ENCODE measurements at regions not wholly inside any gene's neighbourhood (a gene's known extent, or its start where the extent isn't known, plus 50 kb on each side); places are given as distances from the start of the nearest gene placed in this dataset.

DNA sequence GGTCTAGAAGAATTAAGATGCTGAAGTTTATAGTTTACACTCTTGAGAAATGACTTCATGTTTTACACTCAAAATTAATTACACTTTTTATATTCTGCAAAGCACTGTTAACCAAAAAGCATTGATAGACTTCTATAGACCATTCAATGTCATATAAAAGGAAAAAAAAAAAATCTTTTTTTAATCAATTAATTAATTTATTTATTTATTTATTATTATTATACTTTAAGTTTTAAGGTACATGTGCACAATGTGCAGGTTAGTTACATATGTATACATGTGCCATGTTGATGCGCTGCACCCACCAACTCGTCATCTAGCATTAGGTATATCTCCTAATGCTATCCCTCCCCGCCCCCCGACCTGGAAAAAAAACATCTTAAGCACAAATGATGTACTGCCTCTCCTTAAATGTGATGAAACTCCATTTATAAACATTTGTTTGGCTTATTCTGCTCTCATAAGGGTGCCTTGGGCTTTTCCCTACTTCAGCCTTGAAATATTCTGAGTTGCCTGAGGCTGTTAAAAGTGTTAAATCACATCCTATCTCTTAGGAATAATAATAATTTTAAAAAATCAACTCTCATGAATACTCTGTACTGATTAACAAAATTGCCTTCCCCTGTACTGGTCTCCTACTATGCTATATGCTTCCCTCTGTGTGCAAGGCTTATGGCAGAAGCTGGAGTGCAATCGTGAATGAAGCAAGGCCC is 466.9 kb downstream of the SOX2 start:
- Histone ChIP-seq H3K9me1 (ENCODE audit: insufficient read depth, low read length) (no peaks in the 10 kb centered on the region), H4K20me1 (ENCODE audit: insufficient read depth, low read length) (no peaks in the 10 kb centered on the region), H3K27ac (ENCODE audit: insufficient read depth, low read length) (no peak overlapping the region), H2BK5ac (ENCODE audit: low read depth, low read length, poor library complexity, severe bottlenecking) (no peak overlapping the region), H3K4me2 (ENCODE audit: low read depth, low read length) (no peak overlapping the region), H3K27me3 (ENCODE audit: control insufficient read depth, insufficient read depth, low read length) (no peaks in the 10 kb centered on the region), H3K56ac (ENCODE audit: extremely low read depth, insufficient read depth, low read length) (no peak overlapping the region), H3K14ac (replicated peaks; ENCODE audit: low read depth, low read length) (no peak overlapping the region), H4K91ac (ENCODE audit: insufficient read depth, low read depth, low read length) (no peak overlapping the region), H4K5ac (ENCODE audit: low read depth, low read length) (no peak overlapping the region), H3K4ac (ENCODE audit: low read depth, low read length) (no peak overlapping the region), H2BK20ac (ENCODE audit: low read depth, low read length) (no peak overlapping the region), H2AFZ (replicated peaks; ENCODE audit: low read length, poor library complexity) (no peak overlapping the region), H3K4me1 (ENCODE audit: control insufficient read depth, insufficient read depth, low read length) (no peaks in the 10 kb centered on the region), H4K8ac (ENCODE audit: low read depth in 2 of 2, low read length in 2 of 2) (no peak overlapping the region), H3K23ac (ENCODE audit: low read depth, low read length) (no peak overlapping the region), H3K9me3 (ENCODE audit: control insufficient read depth, insufficient read depth, low read length) (peaks cover 12% of the 10 kb centered on the region), H3K18ac (ENCODE audit: low read depth, low read length) (no peak overlapping the region), H3K36me3 (ENCODE audit: control insufficient read depth, insufficient read depth, low read length) (no peaks in the 10 kb centered on the region), H3K79me1 (ENCODE audit: low read depth in 1 of 2, low read length in 2 of 2) (no peaks in the 10 kb centered on the region), H2BK120ac (ENCODE audit: low read depth, low read length) (no peak overlapping the region), H3K9ac (ENCODE audit: low read depth, low read length) (no peak overlapping the region), H2AK9ac (replicated peaks; ENCODE audit: low read depth, low read length, poor library complexity) (no peak overlapping the region), H2BK15ac (ENCODE audit: low read depth, low read length) (no peak overlapping the region), H3K4me3 (ENCODE audit: insufficient read depth, low read depth, low read length) (no peak overlapping the region), H2AK5ac (ENCODE audit: low read depth, low read length) (no peak overlapping the region)
- dilution Hi-C loops (cut with HindIII; ENCODE audit: low sequenced_read_pairs, unreplicated experiment) (no loop called here), in situ Hi-C loops (cut with MboI; ENCODE audit: low sequenced_read_pairs) (no loop called here), intact Hi-C loops (cut with micrococcal nuclease) (no loop called here)
- POLR2A ChIA-PET (ENCODE audit: unreplicated experiment): no interaction called here
- DNase-seq: no peak
- CTCF ChIA-PET: no interaction called here
- TF ChIP-seq CHD1 (IDR thresholded peaks at IDR 0.05; ENCODE audit: low read depth, low read length) (no peak), RFX5 (IDR thresholded peaks at IDR 0.05; ENCODE audit: low read depth, low read length) (no peak), FOS (IDR thresholded peaks at IDR 0.05; ENCODE audit: low read depth, low read length) (no peak), NFE2L2 (IDR thresholded peaks at IDR 0.05; ENCODE audit: low read depth, low read length) (no peak)
- ATAC-seq (ENCODE audit: low read depth): no peak
- no TSS peak for BruUV-seq (replicated peaks)
- WGBS, 2 experiments (ENCODE audit: extremely low coverage in 2 of 2, insufficient read length in 1 of 2): no CpG with 5 or more reads among the region's 5 CpGs
